Esophagus (tissue), 2 donors: ENCODE measurements at regions not wholly inside any gene's neighbourhood (a gene's known extent, or its start where the extent isn't known, plus 50 kb on each side); places are given as distances from the start of the nearest gene placed in this dataset.
"Not testable (repeated sequence)": the region's sequence is repeated elsewhere in the genome, so short reads cannot be mapped to it uniquely, and the experiment has no call there.

Experiments
- H3K27ac ChIP-seq, 2 donors: one replicate each; pipeline ENCODE4 v1.5.1; 2013; ENCODE audit warnings: low read depth in 2 of 2, mild to moderate bottlenecking in 2 of 2, inconsistent platforms in 1 of 2, low read length in 1 of 2, moderate library complexity in 1 of 2
- H3K27me3 ChIP-seq, 2 donors: one replicate each; pipeline ENCODE4 v1.6.1; 2013; ENCODE audit warnings: low read length in 2 of 2, control low read depth in 1 of 2, mild to moderate bottlenecking in 1 of 2; ENCODE audit not compliant: insufficient read depth in 2 of 2, control insufficient read depth in 1 of 2
- H3K36me3 ChIP-seq, 2 donors: one replicate each; pipeline ENCODE4 v1.6.1; 2013; ENCODE audit warnings: low read length in 1 of 2; ENCODE audit not compliant: control insufficient read depth in 2 of 2, insufficient read depth in 2 of 2
- H3K4me1 ChIP-seq, 2 donors: one replicate each; pipeline ENCODE4 v1.6.1; 2013; ENCODE audit warnings: low read length in 1 of 2; ENCODE audit not compliant: control insufficient read depth in 2 of 2, insufficient read depth in 2 of 2
- H3K4me3 ChIP-seq, 2 donors: one replicate each; pipeline ENCODE4 v1.5.1; 2013; ENCODE audit warnings: low read length in 2 of 2, mild to moderate bottlenecking in 2 of 2, low read depth in 1 of 2, moderate library complexity in 1 of 2
- H3K9me3 ChIP-seq, 2 donors: one replicate each; pipeline ENCODE4 v1.6.1; 2013; ENCODE audit warnings: mild to moderate bottlenecking in 2 of 2, low read depth in 1 of 2, low read length in 1 of 2, moderate library complexity in 1 of 2; ENCODE audit not compliant: control insufficient read depth in 2 of 2, insufficient read depth in 1 of 2
- WGBS, 2 donors: extraction: QIAGEN DNeasy Blood & Tissue Kit; methylation state at CpG; one replicate each; pipeline ENCODE4 v1.1.7; 2013; 5-methylcytosine and 5-hydroxymethylcytosine counted together
- donor health status: healthy with polysubstance abuse.
- donor health status: Bipolar disorder and iron deficiency.

DNA sequence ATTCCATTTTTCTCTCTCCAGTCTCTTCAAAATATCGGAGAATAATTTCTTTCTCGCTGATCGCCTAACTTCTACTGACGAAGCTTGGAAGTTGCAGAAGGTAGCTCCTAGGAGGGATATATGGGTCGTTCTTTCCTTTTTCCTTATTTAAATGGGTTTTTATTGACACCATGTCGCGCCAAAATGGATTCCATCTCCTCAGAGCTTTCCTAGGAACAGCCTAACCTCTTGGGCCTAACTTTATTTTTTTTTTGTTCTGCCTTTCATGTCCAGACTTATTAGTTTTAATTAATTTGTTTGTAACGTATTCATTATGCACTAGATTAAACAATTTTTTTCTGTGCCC, 92.0 kb upstream of the XIST start:
- 0 to 1% methylated on average over 8 of the region's 8 CpGs for WGBS, 2 donors
- Histone ChIP-seq H3K9me3 (no peaks in the 10 kb centered on the region), H3K36me3 (no peaks in the 10 kb centered on the region), H3K27ac (peak overlapping the region; percentile 73 to 89), H3K27me3 (no peaks in the 10 kb centered on the region), H3K4me1 (no peaks in the 10 kb centered on the region), H3K4me3 (peak overlapping the region; percentile 74 to 84)

DNA sequence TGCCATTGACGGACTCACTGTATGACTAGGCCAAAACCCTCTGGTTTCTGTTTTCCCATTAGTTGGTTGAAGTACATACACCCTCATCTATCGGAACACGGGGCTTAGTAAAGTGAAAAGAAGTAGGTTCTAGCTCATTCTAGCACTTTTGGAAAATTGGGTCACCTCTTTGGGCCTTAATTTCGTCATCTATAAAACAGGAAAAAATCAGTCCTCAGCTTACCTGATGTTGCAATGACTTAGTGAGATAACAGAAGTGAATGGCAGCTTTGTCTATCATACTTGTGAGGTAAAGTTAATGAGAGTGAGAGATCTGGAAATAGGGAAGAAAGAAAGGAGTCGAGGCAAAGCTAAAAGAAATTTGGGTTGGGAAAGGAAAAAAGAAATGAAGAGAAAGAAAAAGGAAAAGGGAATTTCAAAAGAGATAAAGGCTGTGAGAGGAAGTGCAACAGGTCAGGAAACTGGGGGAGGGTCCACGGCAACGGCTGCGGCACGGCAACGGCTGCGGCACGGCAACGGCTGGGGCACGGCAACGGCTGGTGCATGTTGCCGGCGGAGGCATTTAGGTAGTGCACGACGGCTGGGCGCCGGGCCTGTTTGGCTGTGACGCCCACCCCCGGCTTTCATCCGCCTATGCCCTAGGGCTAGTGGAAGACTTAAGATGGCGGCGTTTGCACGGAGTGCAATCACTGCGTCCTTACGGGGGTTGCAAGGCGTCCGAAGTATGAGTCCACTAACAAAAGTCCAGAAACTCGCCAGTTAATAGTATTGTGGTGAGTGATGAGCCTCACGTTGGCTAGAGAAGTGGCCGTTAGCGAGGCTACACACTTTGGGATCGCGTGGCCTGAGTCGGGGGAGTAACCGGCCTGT, 91.4 kb upstream of the XIST start:
- no peaks in the 10 kb centered on the region for H3K9me3 ChIP-seq
- H3K4me3 ChIP-seq, result peak overlapping the region; percentile 74 to 84
- H3K36me3 ChIP-seq, result no peaks in the 10 kb centered on the region
- no peaks in the 10 kb centered on the region for H3K27me3 ChIP-seq
- WGBS, 2 donors, result 4 to 5% methylated on average over 39 of the region's 39 CpGs
- no peaks in the 10 kb centered on the region for H3K4me1 ChIP-seq
- H3K27ac ChIP-seq, result peak overlapping the region; percentile 73 to 89

DNA sequence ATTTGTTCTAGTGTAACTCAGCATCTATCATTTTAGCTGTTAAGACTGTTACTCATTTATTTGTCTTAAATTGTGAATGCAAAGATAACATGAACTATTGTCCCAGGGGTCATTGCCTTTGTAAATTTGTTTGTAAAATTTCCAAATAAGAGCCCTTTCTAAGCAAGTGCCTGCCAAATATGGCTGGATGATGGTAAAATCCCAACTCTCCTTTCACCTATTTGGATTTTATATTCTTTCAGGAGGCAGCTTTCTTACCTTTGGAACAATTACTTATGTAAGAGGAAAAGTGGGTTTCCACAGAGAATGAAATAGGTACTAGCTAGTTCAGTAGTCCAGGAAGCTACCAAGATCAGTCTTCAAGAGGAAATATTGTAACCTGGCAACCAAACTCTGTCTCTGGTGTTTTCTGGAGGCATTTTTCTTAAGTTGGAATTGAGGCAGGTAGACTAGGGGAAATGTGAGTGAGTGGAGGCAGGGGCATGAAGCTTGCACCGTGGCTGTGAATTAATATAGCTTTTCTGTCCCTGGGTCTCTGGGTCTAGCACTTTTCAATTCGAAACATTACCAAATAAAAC, 88.5 kb upstream of the XIST start:
- Histone ChIP-seq H3K27me3 (no peaks in the 10 kb centered on the region), H3K36me3 (no peaks in the 10 kb centered on the region)
- WGBS, 2 donors, result 70 to 75% methylated on average over 2 of the region's 2 CpGs

DNA sequence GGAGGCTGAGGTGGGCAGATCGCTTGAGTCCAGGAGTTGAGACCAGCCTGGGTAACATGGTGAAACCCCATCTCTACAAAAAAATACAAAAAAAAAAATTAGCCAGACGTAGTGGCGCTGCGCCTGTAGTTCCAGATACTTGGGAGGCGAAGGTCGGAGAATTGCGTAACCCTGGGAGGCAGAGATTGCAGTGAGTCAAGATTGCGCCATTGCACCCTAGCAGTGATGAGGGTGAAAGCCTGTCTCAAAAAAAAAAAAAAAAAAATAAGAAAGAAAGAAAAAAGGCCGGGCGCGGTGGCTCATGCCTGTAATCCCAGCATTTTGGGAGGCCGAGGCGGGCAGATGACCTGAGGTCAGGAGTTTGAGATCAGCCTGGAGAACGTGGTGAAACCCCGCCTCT, 85.3 kb upstream of the XIST start:
- not testable (repeated sequence) for H3K36me3 ChIP-seq, H3K27me3 ChIP-seq, H3K4me3 ChIP-seq, H3K9me3 ChIP-seq, H3K4me1 ChIP-seq, H3K27ac ChIP-seq
- 84 to 89% methylated on average over 12 to 15 of the region's 15 CpGs for whole genome bisulfite sequencing, 2 donors

More for the DNA sequence above, 88.5 kb upstream of the XIST start:
- H3K4me3 ChIP-seq, result no peak overlapping the region
- no peaks in the 10 kb centered on the region for H3K9me3 ChIP-seq
- H3K4me1 ChIP-seq, result no peaks in the 10 kb centered on the region
- no peak overlapping the region for H3K27ac ChIP-seq

DNA sequence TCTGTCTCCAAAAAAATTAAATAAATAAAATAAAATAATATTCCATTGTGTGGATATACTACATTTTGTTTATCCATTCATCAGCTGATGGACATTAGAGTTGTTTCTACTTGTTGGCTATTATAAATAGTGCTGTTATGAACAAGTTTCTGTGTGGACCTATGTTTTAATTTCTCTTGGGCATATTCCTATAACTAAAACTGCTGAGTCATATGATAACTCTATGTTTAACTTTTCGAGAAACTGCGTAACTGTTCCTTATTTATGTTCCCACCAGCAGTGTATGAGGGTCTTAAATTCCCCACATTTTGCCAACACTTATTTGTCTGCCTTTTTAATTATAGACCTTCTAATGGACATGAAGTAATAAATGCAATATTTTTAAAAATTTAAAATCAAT, 80.0 kb upstream of the XIST start:
- no peaks in the 10 kb centered on the region for H3K4me1 ChIP-seq
- 94 to 98% methylated on average over 2 of the region's 2 CpGs for WGBS, 2 donors
- no peak overlapping the region for H3K4me3 ChIP-seq
- H3K27me3 ChIP-seq, result no peaks in the 10 kb centered on the region
- no peaks in the 10 kb centered on the region for H3K36me3 ChIP-seq
- H3K9me3 ChIP-seq, result no peaks in the 10 kb centered on the region
- no peak overlapping the region for H3K27ac ChIP-seq

DNA sequence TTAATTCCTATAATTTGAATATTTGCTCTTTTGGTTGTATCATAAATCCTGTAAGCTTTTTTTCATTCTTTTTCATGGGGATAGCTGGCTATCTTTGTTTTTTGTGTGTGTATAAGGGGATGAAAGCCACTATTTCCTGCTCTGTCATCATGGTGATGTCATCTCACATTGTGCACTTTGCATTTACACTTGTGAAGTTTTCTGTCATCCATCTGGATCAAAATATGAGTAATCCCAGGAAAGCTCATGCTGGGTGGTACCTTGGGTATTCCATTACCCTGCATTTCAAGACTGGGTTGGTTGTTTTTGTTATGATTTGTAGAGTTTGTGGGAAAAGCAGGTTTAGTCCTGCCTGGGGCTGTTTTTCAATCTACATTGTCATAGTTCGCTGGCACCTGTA, 77.8 kb upstream of the XIST start:
- WGBS, 2 donors, result 71 to 78% methylated on average over 1 of the region's 1 CpG
- Histone ChIP-seq H3K36me3 (no peaks in the 10 kb centered on the region), H3K4me3 (no peak overlapping the region), H3K4me1 (no peaks in the 10 kb centered on the region), H3K27me3 (no peaks in the 10 kb centered on the region), H3K9me3 (no peaks in the 10 kb centered on the region), H3K27ac (no peak overlapping the region)

DNA sequence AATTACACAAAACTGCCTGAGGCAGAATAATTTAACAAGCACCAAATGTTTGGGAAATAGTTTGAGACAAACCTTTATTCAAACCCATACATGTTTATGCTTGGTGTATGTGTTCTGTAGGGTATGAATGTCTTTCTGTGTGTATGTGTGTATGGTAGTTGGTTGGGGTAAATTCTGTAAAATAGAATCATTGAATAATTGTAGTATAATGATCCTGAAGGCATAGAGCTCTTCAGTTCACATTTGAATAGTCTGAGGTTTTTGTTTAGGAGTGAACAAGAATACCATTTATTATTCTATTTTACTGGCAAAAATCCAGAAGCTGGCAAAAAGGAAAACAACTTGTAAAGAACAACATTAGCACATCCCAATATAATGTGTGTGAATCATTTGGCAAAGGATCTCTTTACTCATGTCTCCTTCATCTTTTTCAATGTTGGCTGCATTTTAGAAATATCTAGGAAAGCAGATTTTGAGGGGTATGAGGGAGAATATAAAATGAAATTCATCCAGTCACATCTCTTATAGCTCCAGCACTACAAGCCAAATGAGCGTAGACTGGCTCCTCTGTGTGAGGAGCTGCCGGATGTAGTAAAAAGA, 70.4 kb upstream of the XIST start:
- WGBS, 2 donors, result 88 to 90% methylated on average over 2 of the region's 2 CpGs
- no peaks in the 10 kb centered on the region for H3K4me1 ChIP-seq

DNA sequence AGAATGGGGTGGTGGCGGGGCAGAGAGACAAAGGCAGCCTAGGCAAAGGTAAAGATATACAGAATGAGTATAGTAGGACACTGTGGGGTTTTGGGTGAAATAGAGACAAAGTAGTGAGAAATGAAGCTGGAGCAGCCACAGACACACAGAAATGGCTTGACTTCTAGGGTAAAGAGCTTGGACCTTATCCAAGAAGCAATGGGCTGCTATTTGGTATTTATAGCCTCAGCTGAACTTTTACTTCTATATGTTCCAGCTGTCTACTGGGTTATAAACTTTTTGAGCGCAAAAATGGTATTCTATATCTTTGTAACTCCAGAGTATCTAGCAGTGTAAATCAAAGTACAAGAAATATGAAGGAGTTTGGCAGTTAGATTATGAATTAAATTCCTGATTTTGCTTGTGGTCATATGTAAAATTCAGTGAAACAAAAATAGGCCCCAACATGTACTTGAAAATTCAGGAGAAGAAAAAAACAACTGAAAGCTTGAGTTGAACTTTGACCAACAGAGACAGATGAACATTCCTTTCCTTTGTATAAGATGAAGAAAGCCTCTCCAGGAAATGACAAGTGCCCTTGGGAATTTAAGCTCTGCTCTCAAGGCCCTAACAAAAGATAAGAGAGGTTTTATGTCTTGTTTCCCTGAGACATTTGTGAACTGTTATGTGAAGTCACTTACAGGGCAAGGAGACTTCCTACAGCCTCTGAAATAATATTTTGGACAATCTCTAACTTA, 64.6 kb upstream of the XIST start:
- no peaks in the 10 kb centered on the region for H3K36me3 ChIP-seq
- 83 to 92% methylated on average over 2 of the region's 2 CpGs for WGBS, 2 donors
- H3K4me3 ChIP-seq, result no peak overlapping the region
- no peaks in the 10 kb centered on the region for H3K4me1 ChIP-seq
- no peak overlapping the region for H3K27ac ChIP-seq
- no peaks in the 10 kb centered on the region for H3K9me3 ChIP-seq
- no peaks in the 10 kb centered on the region for H3K27me3 ChIP-seq

More for the DNA sequence above, 70.4 kb upstream of the XIST start:
- Histone ChIP-seq H3K4me3 (no peak overlapping the region), H3K27me3 (no peaks in the 10 kb centered on the region), H3K9me3 (no peaks in the 10 kb centered on the region), H3K36me3 (no peaks in the 10 kb centered on the region), H3K27ac (no peak overlapping the region)

DNA sequence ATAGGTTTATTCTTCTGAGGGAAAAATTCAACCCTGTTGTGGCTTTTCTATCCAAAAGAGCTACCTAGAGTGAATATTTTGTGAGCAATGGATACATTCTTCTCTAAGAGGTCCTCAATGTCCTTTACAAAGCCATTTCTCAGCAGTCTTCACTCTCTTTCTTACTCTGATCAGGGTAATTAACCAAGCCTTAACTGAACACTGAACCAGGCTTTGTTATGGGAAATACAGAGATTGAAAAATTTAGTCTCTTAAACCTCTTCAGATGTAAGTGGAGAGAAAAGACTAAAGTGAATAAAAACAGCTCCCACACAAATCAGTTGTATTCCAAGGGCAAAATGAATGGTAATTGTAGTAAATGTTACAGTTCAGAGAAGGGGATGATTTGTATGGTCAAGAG, 64.0 kb upstream of the XIST start:
- Histone ChIP-seq H3K9me3 (no peaks in the 10 kb centered on the region), H3K36me3 (no peaks in the 10 kb centered on the region)

More for the DNA sequence above, 64.0 kb upstream of the XIST start:
- Histone ChIP-seq H3K27me3 (no peaks in the 10 kb centered on the region), H3K4me3 (no peak overlapping the region), H3K27ac (no peak overlapping the region), H3K4me1 (no peaks in the 10 kb centered on the region)
